Sciatic nerve (tissue), 2 donors: ENCODE measurements at regions not wholly inside any gene's neighbourhood (a gene's known extent, or its start where the extent isn't known, plus 50 kb on each side); places are given as distances from the start of the nearest gene placed in this dataset.
"Not testable (repeated sequence)": the region's sequence is repeated elsewhere in the genome, so short reads cannot be mapped to it uniquely, and the experiment has no call there.

ENCODE experiments used
- ATAC-seq: fragments of 200-7000 bp; cut with Tn5 transposase; one replicate; pipeline ENCODE4 v1.9.1; 2020; ENCODE audit warnings: mild to moderate bottlenecking, moderate library complexity
- DNase-seq: peaks from one replicate; pipeline ENCODE4 v3.0.0-alpha.2; 2020; ENCODE audit warnings: low spot score
- intact Hi-C: fragments of 100-400 bp; cut with DNase I; formaldehyde crosslinking; loops from one replicate; pipeline ENCODE4 v1.14.2; 2022
- donor health status: DM: no; HTN: no; CAD: no.
- donor health status: DM: no; HTN: no; CAD: no.

- no peak for DNase-seq
- ATAC-seq: no peak
- intact Hi-C loops: no loop called here
Observed at GRCh38 chr16:47886139-47886538, 269.7 kb downstream of the ABCC12 start.

GRCh38 chr16:47885489-47885888, 270.3 kb downstream of the ABCC12 start:
- intact Hi-C loops: no loop called here
- no peak for ATAC-seq

GRCh38 chr16:47884116-47884725, 271.6 kb downstream of the ABCC12 start:
- intact Hi-C loops: no loop called here
- DNase-seq (no peak), ATAC-seq (no peak)

More at GRCh38 chr16:47885489-47885888, 270.3 kb downstream of the ABCC12 start:
- no peak for DNase-seq

- no peak for DNase-seq
- intact Hi-C loops: no loop called here
- ATAC-seq: no peak
Observed at GRCh38 chr16:47881574-47881973, 274.2 kb downstream of the ABCC12 start.

GRCh38 chr16:47880653-47881052, 275.1 kb downstream of the ABCC12 start:
- intact Hi-C loops: no loop called here
- ATAC-seq (no peak), DNase-seq (no peak)

GRCh38 chr16:47877166-47877565, 278.6 kb downstream of the ABCC12 start:
- DNase-seq (no peak), ATAC-seq (no peak)
- intact Hi-C loops: no loop called here

GRCh38 chr16:47876511-47876910, 279.3 kb downstream of the ABCC12 start:
- no peak for ATAC-seq
- no peak for DNase-seq

GRCh38 chr16:47873434-47873833, 282.4 kb downstream of the ABCC12 start:
- intact Hi-C loops: no loop called here
- ATAC-seq: no peak
- no peak for DNase-seq

More at GRCh38 chr16:47876511-47876910, 279.3 kb downstream of the ABCC12 start:
- intact Hi-C loops: no loop called here

- intact Hi-C loops: no loop called here
- ATAC-seq: no peak
- no peak for DNase-seq
Observed at GRCh38 chr16:47872225-47872624, 283.6 kb downstream of the ABCC12 start.

GRCh38 chr16:47866423-47866822, 289.4 kb downstream of the ABCC12 start:
- ATAC-seq: no peak
- no peak for DNase-seq
- intact Hi-C loops: no loop called here

- ATAC-seq (no peak), DNase-seq (no peak)
- intact Hi-C loops: no loop called here
Observed at GRCh38 chr16:47865337-47865855, 290.4 kb downstream of the ABCC12 start.

GRCh38 chr16:47864262-47864661, 291.5 kb downstream of the ABCC12 start:
- intact Hi-C loops, ATAC-seq, DNase-seq: not testable (repeated sequence)

- DNase-seq: no peak
- intact Hi-C loops: no loop called here
Observed at GRCh38 chr16:47861999-47862398, 293.8 kb downstream of the ABCC12 start.

GRCh38 chr16:47858333-47858982, 297.3 kb downstream of the ABCC12 start:
- intact Hi-C loops: no loop called here
- ATAC-seq (no peak), DNase-seq (no peak)

More at GRCh38 chr16:47861999-47862398, 293.8 kb downstream of the ABCC12 start:
- ATAC-seq: no peak

- ATAC-seq (no peak), DNase-seq (no peak)
- intact Hi-C loops: no loop called here
Observed at GRCh38 chr16:47855431-47855830, 300.4 kb downstream of the ABCC12 start.

- ATAC-seq (no peak), DNase-seq (no peak)
- intact Hi-C loops: no loop called here
Observed at GRCh38 chr16:47854737-47855136, 301.1 kb downstream of the ABCC12 start.

- ATAC-seq (no peak), DNase-seq (no peak)
- intact Hi-C loops: no loop called here
Observed at GRCh38 chr16:47852991-47853390, 302.8 kb downstream of the ABCC12 start.

GRCh38 chr16:47851146-47851545, 304.6 kb downstream of the ABCC12 start:
- DNase-seq: no peak
- intact Hi-C loops: no loop called here
- ATAC-seq: no peak

- DNase-seq: no peak
- no peak for ATAC-seq
- intact Hi-C loops: loop anchor here (5.0 kb wide), 1 partner anchor 843 kb away; no protein-coding TSS in a partner anchor
Observed at GRCh38 chr16:47849736-47850135, 306.1 kb downstream of the ABCC12 start.

- intact Hi-C loops: loop anchor here (5.0 kb wide), 1 partner anchor 844 kb away; no protein-coding TSS in a partner anchor
- DNase-seq (no peak), ATAC-seq (no peak)
Observed at GRCh38 chr16:47848421-47849109, 307.2 kb downstream of the ABCC12 start.
